OCI-M1 (cell line): ENCODE measurements at regions not wholly inside any gene's neighbourhood (a gene's known extent, or its start where the extent isn't known, plus 50 kb on each side); places are given as distances from the start of the nearest gene placed in this dataset.
"Not testable (repeated sequence)": the region's sequence is repeated elsewhere in the genome, so short reads cannot be mapped to it uniquely, and the experiment has no call there.

Experiments used
- DNase-seq: peaks from one replicate; lab custom pipeline; 2025; lab: John Stamatoyannopoulos, UW

DNA sequence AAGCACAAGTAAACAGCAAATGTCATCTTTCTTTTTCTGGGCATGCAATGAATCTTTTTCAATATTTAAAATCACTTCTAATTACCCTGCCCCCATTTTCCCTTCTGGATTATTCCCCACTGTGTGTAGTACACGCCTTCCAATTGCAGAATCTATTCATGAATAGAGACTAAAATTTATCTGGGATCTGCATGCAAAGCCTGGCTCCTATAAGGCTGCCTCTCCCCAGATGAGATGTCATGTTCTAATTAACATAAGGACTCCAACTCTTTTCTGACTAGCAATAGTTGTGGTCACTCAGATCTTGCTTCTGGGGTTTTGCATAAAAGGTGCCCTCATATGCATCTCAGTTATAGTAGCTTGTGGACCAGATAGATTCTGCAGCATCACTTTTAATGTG is 473.5 kb downstream of the BTG1 start:
- no peak for DNase-seq

DNA sequence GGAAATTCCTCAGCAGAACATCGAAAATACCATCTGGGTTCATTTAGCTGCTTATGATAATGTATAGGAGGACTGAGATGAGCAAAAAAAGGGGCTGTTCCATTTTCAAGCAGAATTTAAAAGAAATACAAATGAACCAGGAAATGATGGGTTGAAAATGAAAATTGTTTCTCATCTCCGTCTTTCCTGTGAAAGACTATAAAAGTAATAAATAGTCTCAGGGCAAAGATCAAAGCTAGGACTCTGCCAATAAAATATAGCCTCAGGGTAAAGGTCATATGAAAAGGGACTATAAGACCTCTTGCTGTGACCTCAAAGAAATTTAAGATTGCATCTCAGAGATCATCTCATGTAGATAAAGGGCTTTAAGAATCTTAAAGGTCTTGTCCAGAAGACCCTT is 478.0 kb downstream of the BTG1 start:
- DNase-seq = no peak

DNA sequence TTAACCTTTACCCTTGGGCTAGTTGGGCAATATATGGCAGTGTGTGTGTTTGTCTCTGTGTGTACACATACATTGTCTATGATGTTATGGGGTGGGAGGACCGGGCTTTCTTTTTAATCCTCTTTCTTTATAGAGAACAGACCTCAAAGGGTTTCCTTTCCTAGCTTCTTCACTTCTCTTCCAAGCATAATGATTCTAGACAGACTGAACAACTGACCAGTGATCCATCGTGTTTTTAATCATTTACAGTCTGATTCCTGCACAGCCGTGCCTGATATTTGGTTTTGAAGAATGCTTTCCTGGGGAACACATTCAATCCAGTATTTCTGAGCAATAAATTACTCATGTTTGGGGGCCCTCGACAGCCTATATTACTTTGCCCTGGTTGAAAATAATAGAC is 481.1 kb upstream of the DCN start:
- no peak for DNase-seq

DNA sequence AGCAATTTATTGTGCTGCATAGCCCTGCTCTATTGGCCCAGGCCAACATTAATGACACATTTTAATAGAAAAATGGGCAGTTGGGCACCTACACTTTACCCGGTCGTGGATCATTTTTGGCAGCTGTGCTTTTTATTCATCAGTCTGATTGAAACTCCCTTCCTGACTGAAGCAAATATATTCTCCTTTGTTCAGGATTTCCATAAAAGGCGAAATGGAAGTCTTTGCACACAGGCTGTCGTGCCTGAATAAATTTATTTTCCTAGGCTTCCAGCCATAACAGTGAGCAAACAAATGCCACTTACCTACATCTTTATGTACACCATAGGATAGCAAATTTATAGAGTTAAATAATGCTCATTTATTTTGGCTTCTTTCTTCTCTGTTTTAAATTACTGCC is 480.7 kb upstream of the DCN start:
- no peak for DNase-seq

DNA sequence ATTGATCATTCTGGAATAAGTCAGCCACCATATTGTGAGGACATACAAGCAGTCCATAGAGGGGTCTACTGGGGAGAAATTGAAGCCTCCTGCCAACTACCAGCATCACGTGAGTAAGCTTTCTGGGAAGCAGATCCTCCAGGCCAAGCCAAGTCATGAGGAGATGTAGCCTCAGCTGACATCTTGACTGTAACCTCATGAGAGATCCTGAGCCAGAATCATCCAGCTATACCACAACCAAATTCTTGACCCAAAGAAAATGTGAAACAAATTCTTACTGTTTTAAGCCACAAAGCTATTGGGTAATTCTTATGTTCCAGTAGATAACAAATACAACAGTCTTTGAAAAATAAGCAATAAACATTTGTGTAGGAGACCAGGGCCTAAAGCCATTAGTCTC is 479.4 kb upstream of the DCN start:
- DNase-seq = peak; percentile 47

DNA sequence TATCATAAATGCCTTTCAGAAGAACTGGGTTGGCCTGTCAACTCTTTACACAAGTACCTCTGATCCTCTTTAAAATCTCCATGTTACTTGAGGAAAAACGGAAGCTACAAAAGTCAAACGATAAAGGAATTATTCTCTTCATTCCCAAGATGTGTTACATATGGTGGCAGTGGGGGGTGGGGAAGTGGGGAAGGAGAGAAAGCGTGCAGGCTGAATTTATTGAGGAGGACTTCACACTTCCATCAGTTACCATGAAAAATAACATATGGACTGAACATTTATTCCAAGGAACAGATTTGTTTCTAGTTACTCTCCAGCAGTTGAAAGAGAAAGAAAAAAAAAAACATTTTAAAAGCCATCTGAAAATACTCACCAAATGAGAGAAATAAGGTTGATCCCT is 474.4 kb upstream of the DCN start:
- DNase-seq = no peak

DNA sequence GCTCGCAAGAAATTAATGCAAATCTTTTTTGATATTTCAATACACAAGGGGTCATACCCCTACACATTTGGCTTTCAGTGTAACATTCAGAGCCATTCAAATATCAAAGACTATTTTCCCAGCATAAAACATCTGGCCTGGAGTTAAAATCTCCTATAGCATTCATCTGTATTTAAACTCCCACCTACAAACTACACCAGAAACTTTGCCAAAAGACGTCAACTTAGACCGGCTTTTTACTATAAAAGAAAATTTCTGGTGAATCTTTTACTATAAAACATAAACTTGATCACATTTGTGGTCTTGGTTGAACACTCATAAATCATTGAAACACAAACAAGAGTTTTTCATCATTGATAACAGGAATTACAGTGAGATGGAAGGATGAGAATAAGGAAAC is 473.3 kb upstream of the DCN start:
- DNase-seq = no peak

DNA sequence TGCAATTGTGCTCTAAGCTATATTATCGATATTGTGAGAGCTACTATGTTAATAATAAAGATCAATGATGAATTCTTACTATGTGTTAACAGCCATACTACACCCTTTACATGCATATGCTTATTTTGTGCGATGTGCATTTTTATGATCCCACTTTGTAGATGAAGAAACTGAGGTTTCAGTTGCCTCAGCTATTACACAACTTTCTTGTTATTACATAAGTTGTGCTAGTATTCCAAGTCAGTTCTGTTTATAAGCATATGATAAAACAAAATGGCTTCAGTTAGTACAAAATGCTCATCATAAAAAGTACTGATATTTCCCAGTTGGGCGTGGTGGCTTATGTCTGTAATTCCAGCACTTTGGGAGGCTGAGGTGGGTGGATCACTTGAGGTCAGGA is 471.5 kb upstream of the DCN start:
- no peak for DNase-seq

DNA sequence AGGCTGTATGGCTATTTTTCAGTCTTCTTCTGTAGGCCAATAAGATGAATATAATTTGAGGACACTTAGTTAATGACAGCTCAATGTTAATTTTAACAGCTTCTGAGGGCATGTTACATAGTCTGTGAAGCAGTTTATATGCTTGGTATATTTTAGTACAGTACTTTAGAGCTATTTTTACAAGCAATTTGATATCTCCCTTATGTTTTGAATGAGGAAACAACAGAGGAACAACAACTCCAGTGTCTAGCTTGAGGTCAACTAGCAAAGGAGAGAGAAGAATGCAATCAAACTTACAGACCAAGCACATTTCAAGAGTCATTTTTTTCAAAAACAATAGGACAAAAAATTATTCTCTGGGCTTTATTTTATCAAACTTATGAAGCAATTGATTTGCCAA is 469.1 kb upstream of the DCN start:
- no peak for DNase-seq

DNA sequence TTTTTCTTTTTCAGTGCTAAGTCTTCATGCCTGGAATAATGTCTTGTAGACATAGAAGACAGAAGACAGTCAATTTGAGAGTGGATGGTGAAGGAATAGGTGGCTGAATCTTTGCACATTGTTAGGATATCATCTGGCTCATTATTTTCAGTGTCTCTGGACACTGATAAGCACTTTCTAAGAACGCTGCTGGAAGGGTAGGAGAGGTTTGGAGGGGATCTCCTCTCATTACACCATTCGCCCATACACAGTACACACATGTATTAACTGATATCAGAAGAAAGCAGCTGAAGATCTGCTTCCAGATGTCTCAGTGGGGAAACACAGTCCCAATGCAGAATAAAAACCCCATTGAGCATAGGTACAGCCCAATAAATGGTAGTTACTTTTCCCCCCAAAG is 461.1 kb upstream of the DCN start:
- DNase-seq = no peak

DNA sequence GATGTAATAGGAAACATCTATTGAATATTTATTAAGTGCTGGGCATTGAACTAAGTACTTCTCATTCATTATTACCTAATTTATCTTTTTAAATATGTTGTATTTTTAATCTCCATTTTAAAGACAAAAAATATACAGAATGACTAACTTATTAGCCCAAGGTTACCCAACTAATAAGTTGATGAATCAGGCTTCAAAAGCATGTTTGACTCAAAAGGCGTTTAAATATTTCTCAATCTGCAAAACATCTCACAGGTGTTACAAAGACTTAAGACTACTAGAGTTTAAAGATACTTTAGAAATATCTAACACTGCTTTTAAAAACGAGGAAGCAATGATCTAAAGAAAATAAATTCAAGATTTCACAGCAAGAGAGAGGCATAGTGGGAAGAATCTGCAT is 457.4 kb upstream of the DCN start:
- no peak for DNase-seq

DNA sequence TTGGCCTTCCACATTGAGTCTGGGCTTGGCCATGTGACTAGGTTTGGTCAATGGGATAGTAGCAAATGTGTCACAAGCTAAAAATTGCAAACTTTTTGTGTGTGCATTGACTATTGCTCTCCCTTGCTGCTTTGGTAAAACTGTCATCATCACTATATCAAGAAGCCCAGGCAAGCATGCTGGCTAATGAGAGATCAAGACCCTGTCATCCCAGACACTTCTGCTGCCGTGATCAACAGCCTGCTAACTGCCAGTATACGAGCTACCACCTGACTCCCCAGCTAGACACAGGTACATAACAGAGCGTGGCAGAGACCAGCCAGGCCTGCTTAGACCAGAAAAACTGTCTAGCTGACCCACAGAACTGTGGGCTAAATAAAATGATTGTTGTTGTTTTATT is 456.7 kb upstream of the DCN start:
- DNase-seq = no peak

DNA sequence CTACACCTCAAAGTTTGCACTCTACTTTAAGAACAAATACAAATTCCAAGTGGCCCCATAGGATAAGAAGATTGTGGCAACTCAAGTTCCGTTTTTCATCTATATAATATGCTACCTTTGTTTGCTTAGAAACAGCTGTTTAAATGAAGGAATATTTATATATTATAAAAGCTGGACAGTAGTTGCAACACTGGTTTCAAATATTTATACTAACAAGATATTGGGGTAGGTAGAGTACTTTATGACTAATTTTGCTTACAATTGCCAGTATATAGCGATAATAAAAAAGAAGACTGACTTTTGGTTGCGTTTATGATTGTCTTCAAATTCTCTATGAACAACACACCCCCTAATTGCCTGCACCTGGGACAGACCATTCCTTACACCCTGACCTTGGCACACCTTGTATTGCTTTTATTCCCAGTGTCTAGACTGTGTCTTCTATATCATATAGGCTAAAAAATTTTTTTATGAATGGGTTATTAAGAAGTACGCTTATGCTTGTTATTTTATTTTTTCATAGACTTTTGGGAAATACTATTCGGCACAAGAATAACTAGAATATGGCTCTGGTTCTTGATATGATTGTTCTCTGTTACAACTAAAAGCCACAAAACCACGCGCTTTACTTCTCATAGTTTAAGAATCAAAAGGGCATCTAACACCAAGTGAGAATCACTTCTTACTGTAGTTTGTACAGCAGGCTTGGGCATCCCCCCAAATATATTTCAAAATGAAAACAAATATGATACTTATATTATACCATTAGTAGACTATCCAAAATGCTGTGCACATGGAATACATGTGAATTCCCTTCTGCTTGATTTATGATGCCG is 455.4 kb upstream of the DCN start:
- DNase-seq = no peak

DNA sequence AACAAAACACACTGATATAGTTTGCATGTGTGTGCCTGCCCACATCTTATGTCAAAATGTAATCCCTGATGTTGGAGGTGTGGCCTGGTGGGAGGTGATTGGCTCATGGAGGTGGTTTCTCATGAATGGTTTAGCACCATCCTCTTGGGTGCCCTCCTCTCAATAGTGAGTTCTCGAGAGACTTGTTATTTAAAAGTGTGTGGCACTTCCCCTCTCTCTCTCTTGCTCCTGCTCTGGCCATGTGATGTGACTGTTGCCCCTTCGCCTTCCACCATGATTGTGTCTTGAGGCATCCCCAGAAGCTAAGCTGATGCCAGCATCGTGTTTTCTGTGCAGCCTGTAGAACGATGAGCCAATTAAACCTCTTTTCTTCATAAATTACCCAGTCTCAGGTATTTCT is 454.1 kb upstream of the DCN start:
- DNase-seq = no peak

DNA sequence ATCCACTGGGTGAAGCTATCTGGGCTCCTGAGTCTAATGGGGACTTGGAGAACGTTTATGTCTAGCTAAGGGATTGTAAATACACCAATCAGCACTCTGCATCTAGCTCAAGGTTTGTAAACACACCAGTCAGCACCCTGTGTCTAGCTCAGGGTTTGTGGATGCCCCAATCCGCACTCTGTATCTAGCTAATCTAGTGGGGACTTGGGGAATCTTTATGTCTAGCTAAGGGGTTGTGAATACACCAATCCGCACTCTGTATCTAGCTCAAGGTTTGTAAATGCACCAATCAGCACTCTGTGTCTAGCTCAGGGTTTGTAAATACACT is 451.7 kb upstream of the DCN start:
- DNase-seq = not testable (repeated sequence)

DNA sequence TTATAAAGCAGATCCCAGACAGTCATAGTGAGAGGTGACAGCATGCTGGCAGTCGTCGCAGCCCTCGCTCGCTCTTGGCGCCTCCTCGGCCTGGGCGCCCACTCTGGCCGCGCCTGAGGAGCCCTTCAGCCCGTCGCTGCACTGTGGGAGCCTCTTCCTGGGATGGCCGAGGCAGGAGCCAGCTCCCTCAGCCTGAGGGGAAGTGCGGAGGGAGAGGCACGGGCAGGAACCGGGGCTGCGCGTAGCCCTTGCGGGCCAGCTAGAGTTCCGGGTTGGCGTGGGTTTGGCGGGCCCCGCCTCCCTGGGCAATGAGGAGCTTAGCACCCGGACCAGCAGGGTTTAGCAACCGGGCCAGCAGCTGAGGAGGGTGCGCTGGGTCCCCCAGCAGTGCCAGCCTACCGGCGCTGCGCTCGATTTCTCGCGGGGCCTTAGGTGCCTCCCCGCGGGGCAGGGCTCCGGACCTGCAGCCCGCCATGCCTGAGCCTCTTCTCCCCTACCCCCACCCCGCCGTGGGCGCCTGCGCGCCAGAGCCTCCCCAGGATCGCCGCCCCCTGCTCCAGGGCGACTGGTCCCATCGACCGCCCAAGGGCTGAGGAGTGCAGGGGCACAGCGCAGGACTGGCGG is 451.2 kb upstream of the DCN start:
- no peak for DNase-seq

DNA sequence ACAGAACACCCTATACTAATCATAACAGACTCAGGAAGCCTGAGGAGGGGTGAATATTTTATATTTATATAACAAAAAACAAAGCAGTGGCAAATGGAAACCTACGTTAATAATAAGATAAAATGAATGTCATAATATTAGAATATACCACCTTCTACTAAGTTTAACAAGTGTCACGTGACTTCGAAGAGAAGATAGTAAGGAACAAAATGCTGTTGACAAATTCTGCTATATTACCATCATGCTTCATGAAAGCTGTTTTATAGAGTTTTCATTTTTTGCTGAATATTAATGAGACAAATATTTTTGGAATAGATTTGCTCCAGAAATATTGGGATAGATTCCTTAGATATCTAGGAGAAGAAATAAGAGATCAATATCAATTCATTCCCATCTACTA is 450.6 kb upstream of the DCN start:
- no peak for DNase-seq

DNA sequence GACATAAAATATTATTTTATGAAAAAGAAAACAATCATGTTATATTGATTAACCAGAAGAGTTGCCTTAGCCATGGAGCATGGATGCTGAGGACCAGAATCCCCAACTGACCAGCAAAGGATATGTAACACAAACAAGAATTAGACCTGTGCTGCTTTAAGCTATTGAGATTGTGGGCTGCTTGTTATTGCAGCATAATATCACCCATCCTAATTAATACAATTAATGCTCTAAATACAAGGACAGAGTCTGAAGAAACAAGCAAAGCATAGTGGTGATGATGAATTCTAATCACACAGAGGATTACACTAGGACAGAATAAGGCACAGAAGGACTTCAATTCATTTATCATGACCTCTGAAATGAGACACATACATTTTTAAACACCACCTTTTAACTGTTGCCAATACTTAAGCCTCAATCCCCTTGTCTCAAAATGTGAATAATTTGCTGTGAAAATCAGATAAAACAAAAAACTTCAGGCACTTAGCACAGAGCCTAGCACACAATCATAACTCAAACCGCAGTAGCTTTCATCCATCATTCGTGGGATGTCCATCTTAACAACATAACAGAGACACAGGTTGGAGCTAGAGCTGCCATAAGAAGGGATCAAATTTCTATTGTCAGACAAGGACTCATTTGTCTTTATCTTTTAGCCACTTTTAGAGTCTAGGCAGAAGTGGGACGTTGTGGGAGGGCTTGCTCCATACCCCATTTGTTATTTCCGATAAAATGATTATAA is 449.6 kb upstream of the DCN start:
- no peak for DNase-seq

DNA sequence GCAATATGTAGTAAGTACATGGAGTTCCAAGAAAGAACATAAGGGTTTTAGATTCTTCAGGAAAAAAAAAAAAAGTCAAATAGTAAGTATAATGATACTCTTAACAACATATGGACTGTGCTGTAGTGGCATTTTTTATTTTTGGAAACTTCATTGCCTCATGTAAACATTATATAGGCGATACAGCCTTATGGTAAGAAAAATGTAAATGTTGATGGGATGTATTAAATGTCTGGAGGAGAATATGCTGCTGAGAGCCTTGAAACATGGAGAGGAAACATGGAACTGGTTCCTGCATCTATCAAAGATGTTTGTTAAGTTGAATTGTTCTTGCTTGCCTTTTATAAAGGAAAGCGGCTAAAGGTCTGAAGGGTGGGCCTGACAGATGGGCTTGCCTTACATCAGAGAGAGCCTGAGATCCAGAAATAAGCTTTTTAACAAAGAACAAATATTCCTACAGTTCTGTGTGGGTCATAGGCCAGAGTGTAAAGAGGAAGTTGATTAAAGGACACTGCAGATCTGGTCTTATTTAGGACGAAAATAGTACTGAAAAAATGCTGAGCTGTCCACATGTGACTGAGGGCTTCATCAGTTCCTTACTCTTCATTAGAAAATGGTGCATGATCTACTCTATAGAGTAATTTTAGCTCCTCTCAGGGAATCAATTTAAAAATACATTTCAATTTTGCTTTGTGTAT is 448.1 kb upstream of the DCN start:
- DNase-seq = peak; percentile 80

DNA sequence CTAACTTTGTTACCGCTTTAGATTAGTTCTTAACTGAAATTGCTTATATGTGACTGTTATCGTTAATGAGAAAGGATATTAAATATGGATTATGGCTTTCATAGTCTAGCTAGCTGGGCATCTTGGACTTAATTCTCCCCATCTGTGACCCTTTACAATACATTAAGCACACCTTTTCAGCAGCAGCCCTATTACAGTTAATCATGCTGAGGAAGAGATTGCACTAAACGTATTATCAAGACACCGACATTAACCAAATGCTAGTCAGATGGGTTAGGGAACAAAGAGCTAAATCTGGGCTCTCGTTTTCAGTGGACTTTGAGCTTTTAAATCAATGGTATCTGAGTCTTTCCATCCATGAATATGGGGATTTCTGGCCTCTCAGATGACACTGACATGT is 447.5 kb upstream of the DCN start:
- DNase-seq = no peak

DNA sequence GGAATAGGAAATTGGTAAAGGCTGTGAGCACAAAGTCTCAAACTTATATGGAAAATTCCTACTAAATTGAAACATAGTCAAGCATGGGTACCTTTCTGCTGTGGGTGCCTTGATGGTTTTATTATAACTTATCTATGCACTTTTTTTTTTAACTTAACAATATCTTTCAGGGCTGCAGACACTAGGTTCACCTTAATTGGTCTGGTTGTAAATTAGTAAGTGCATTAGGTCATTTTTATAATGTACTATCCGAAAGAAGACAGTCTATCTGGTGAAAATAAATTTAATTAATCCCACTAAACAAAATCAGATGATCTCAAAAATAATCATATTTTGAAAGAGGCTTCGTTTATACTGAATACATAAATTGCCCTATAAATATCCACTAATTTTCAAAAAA is 446.8 kb upstream of the DCN start:
- no peak for DNase-seq

DNA sequence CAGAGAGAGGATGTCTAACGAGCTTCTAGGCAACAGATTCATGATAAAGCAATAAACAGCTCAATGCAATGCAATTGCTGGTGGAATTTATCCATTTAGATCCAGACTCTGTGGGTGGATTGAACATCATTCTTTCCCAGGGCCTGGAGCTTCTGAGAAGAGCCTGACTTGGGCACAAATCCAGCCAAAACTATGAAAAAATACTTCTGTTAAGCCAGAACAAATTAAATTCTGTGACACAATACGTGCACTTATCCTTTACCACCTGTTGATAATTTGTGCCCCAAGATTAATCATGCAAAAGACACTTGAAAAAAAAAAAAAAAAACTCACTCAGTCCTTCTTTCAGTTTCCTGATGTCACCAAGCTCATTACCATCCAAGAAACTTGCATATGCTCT is 446.0 kb upstream of the DCN start:
- no peak for DNase-seq

DNA sequence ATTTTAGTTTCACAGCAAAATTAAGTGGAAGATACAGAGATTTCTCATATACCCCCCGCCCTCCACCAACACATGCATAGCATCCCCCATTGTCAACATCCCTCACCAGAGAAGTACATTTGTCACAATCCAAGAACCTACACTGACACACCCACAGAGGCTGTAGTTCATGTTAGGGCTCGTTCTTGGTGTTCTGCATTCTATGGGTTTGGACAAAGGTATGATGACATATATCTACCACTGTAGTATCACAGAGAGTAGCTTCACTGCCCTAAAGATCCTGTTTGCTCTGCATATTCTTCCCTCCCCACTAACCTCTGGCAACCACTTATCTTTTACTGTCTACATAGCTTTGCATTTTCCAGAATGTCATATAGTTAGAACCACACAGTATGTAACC is 444.6 kb upstream of the DCN start:
- DNase-seq = no peak
